HEK293 (cell line): ENCODE measurements at regions not wholly inside any gene's neighbourhood (a gene's known extent, or its start where the extent isn't known, plus 50 kb on each side); places are given as distances from the start of the nearest gene placed in this dataset.

Source experiments
- CTCF ChIA-PET: fragments of 350-600 bp; formaldehyde crosslinking; extraction: SDS; loops from one replicate; lab custom pipeline; 2021; ENCODE audit warnings: antibody characterized with exemption; lab: Yijun Ruan, JAX
- POLR2A ChIA-PET: fragments of 300-600 bp; formaldehyde crosslinking; extraction: SDS; loops from one replicate; lab custom pipeline; 2020; ENCODE audit warnings: antibody characterized with exemption, inconsistent platforms; lab: Yijun Ruan, JAX
- H3K27ac ChIP-seq: fragments of 200-500 bp; sonication (Bioruptor generic); 2 replicates; pipeline ENCODE4 v1.5.1; 2014; ENCODE audit warnings: low read depth, low read length, control low read depth, inconsistent platforms; ENCODE audit errors: extremely low read depth
- H3K36me3 ChIP-seq, 2 experiments: fragments of 200-500 bp in 1 of 2; sonication (Bioruptor generic) in 1 of 2; 1 replicate in 1 of 2; 2 replicates in 1 of 2; pipeline ENCODE4 v1.5.1; 2014 to 2017; ENCODE audit warnings: inconsistent platforms in 2 of 2, low read length in 2 of 2; ENCODE audit not compliant: control insufficient read depth in 2 of 2, insufficient read depth in 1 of 2
- H3K4me1 ChIP-seq: fragments of 200-500 bp; sonication (Bioruptor generic); 2 replicates; pipeline ENCODE4 v1.5.1; 2014; ENCODE audit warnings: mild to moderate bottlenecking, low read length, inconsistent platforms; ENCODE audit not compliant: control insufficient read depth, insufficient read depth
- H3K4me3 ChIP-seq: 2 replicates; pipeline ENCODE4 v1.5.1; 2011; ENCODE audit warnings: low read depth, mild to moderate bottlenecking, control low read depth, low read length, moderate library complexity
- H3K9me3 ChIP-seq: fragments of 200-500 bp; sonication (Bioruptor generic); 2 replicates; pipeline ENCODE4 v1.5.1; 2014; ENCODE audit warnings: low read depth, low read length, inconsistent platforms; ENCODE audit not compliant: control insufficient read depth, insufficient read depth
- GFI1B ChIP-seq: fragments of 450-650 bp; formaldehyde crosslinking; IDR thresholded peaks from 2 replicates; pipeline ENCODE4 v1.5.1; 2016; ENCODE audit warnings: missing biosample characterization, missing genetic modification characterization
- KLF8 ChIP-seq: fragments of 450-650 bp; formaldehyde crosslinking; IDR thresholded peaks from 2 replicates; pipeline ENCODE4 v1.5.1; 2016; ENCODE audit warnings: missing biosample characterization, missing genetic modification characterization
- OSR2 ChIP-seq: fragments of 450-650 bp; formaldehyde crosslinking; IDR thresholded peaks from 2 replicates; pipeline ENCODE4 v1.5.1; 2016; ENCODE audit warnings: missing biosample characterization, missing genetic modification characterization
- SCRT2 ChIP-seq: fragments of 450-650 bp; formaldehyde crosslinking; IDR thresholded peaks from 2 replicates; pipeline ENCODE4 v1.5.1; 2016; ENCODE audit warnings: missing biosample characterization, missing genetic modification characterization
- SP2 ChIP-seq: fragments of 450-650 bp; formaldehyde crosslinking; IDR thresholded peaks from 2 replicates; pipeline ENCODE4 v1.5.1; 2016; ENCODE audit warnings: missing biosample characterization, missing genetic modification characterization
- SP3 ChIP-seq: fragments of 450-650 bp; formaldehyde crosslinking; IDR thresholded peaks from 2 replicates; pipeline ENCODE4 v1.5.1; 2016; ENCODE audit warnings: missing biosample characterization, missing genetic modification characterization
- ZBTB17 ChIP-seq: fragments of 450-650 bp; formaldehyde crosslinking; IDR thresholded peaks from 2 replicates; pipeline ENCODE4 v1.5.1; 2016; ENCODE audit warnings: missing biosample characterization, missing genetic modification characterization
- ZFHX2 ChIP-seq: fragments of 450-650 bp; formaldehyde crosslinking; conservative IDR thresholded peaks from 2 replicates; pipeline ENCODE4 v1.5.1; 2016; ENCODE audit warnings: missing biosample characterization, missing genetic modification characterization
- ZFP69B ChIP-seq: fragments of 450-650 bp; formaldehyde crosslinking; IDR thresholded peaks from 2 replicates; pipeline ENCODE4 v1.5.1; 2016; ENCODE audit warnings: missing biosample characterization, missing genetic modification characterization
- ZNF202 ChIP-seq: fragments of 450-650 bp; formaldehyde crosslinking; IDR thresholded peaks from 2 replicates; pipeline ENCODE4 v1.5.1; 2016; ENCODE audit warnings: missing biosample characterization, missing genetic modification characterization, borderline replicate concordance
- ZNF302 ChIP-seq: fragments of 450-650 bp; formaldehyde crosslinking; IDR thresholded peaks from 2 replicates; pipeline ENCODE4 v1.5.1; 2016; ENCODE audit warnings: missing biosample characterization, missing genetic modification characterization, low read depth
- ZNF311 ChIP-seq: fragments of 450-650 bp; formaldehyde crosslinking; IDR thresholded peaks from 2 replicates; pipeline ENCODE4 v1.5.1; 2017; ENCODE audit warnings: missing biosample characterization, missing genetic modification characterization, borderline replicate concordance
- ZNF341 ChIP-seq: fragments of 450-650 bp; formaldehyde crosslinking; IDR thresholded peaks from 2 replicates; pipeline ENCODE4; 2016; ENCODE audit warnings: low read depth, missing biosample characterization, missing genetic modification characterization
- ZNF433 ChIP-seq: fragments of 450-650 bp; formaldehyde crosslinking; IDR thresholded peaks from 2 replicates; pipeline ENCODE4 v1.5.1; 2016; ENCODE audit warnings: missing biosample characterization, missing genetic modification characterization, low read depth
- ZNF501 ChIP-seq: fragments of 450-650 bp; formaldehyde crosslinking; IDR thresholded peaks from 2 replicates; pipeline ENCODE4 v1.5.1; 2016; ENCODE audit warnings: missing biosample characterization, missing genetic modification characterization
- ZNF558 ChIP-seq: fragments of 450-650 bp; formaldehyde crosslinking; IDR thresholded peaks from 2 replicates; pipeline ENCODE4 v1.5.1; 2016; ENCODE audit warnings: missing biosample characterization, missing genetic modification characterization
- ZNF561 ChIP-seq: fragments of 450-650 bp; IDR thresholded peaks from 2 replicates; pipeline ENCODE4 v1.5.1; 2018; ENCODE audit warnings: missing biosample characterization, missing genetic modification characterization, borderline replicate concordance
- ZNF596 ChIP-seq: fragments of 450-650 bp; IDR thresholded peaks from 2 replicates; pipeline ENCODE4 v1.5.0; 2018; ENCODE audit warnings: missing biosample characterization, mild to moderate bottlenecking, missing genetic modification characterization, moderate library complexity
- ZSCAN30 ChIP-seq: fragments of 450-650 bp; IDR thresholded peaks from 2 replicates; pipeline ENCODE4 v1.5.1; 2018; ENCODE audit warnings: missing biosample characterization, mild to moderate bottlenecking, missing genetic modification characterization, moderate library complexity
- TF ChIP-seq, protein P1 (sequence below): fragments of 450-650 bp; formaldehyde crosslinking; conservative IDR thresholded peaks from 2 replicates; pipeline ENCODE4 v1.5.1; 2016; ENCODE audit warnings: low read depth, missing biosample characterization, missing genetic modification characterization
- TF ChIP-seq, protein P2 (sequence below): IDR thresholded peaks from 2 replicates; pipeline ENCODE4 v1.6.1; 2011; ENCODE audit warnings: mild to moderate bottlenecking, low read depth, low read length, borderline replicate concordance
- TF ChIP-seq, protein P3 (sequence below): fragments of 450-650 bp; formaldehyde crosslinking; IDR thresholded peaks from 2 replicates; pipeline ENCODE4 v1.5.1; 2017; ENCODE audit warnings: missing biosample characterization, mild to moderate bottlenecking, missing genetic modification characterization, moderate library complexity
- TF ChIP-seq, protein P4 (sequence below): fragments of 450-650 bp; formaldehyde crosslinking; IDR thresholded peaks from 2 replicates; pipeline ENCODE4 v1.5.1; 2016; ENCODE audit warnings: missing biosample characterization, missing genetic modification characterization
- TF ChIP-seq, protein P5 (sequence below): fragments of 450-650 bp; formaldehyde crosslinking; IDR thresholded peaks from 2 replicates; pipeline ENCODE4 v1.5.1; 2016; ENCODE audit warnings: missing biosample characterization, missing genetic modification characterization, low read depth

DNA sequence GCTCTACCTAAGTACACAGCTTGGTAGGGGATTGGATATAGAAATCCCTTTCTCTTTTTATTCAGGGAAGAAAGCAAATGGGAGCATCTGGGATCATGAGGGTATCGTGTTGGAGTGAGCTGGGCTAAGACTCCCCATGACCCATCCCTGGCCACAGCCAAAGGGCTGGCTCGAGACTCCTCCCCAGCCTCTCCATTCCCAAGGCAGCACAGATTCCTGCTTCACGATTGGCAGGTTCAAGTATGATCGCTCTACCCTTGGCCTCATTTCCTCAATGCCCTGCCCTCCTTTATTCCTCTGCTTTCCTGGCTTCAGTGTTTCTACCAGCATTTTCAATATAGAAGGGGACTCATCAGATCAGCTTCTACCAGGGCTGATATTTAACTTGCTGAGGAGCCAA is 89.7 kb downstream of the ATP1A1 start:
- TF ChIP-seq, protein P1, sequence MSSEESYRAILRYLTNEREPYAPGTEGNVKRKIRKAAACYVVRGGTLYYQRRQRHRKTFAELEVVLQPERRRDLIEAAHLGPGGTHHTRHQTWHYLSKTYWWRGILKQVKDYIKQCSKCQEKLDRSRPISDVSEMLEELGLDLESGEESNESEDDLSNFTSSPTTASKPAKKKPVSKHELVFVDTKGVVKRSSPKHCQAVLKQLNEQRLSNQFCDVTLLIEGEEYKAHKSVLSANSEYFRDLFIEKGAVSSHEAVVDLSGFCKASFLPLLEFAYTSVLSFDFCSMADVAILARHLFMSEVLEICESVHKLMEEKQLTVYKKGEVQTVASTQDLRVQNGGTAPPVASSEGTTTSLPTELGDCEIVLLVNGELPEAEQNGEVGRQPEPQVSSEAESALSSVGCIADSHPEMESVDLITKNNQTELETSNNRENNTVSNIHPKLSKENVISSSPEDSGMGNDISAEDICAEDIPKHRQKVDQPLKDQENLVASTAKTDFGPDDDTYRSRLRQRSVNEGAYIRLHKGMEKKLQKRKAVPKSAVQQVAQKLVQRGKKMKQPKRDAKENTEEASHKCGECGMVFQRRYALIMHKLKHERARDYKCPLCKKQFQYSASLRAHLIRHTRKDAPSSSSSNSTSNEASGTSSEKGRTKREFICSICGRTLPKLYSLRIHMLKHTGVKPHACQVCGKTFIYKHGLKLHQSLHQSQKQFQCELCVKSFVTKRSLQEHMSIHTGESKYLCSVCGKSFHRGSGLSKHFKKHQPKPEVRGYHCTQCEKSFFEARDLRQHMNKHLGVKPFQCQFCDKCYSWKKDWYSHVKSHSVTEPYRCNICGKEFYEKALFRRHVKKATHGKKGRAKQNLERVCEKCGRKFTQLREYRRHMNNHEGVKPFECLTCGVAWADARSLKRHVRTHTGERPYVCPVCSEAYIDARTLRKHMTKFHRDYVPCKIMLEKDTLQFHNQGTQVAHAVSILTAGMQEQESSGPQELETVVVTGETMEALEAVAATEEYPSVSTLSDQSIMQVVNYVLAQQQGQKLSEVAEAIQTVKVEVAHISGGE, result no peak
- TF ChIP-seq ZNF311 (tag by site-specific recombination) (no peak), SP3 (no peak), OSR2 (no peak), GFI1B (tag by site-specific recombination) (no peak), ZFP69B (tag by site-specific recombination) (no peak), ZBTB17 (tag by site-specific recombination) (no peak), ZNF433 (tag by site-specific recombination) (no peak), ZNF341 (no peak), ZNF302 (tag by site-specific recombination) (no peak), KLF8 (tag by site-specific recombination) (no peak)
- TF ChIP-seq, protein P2, sequence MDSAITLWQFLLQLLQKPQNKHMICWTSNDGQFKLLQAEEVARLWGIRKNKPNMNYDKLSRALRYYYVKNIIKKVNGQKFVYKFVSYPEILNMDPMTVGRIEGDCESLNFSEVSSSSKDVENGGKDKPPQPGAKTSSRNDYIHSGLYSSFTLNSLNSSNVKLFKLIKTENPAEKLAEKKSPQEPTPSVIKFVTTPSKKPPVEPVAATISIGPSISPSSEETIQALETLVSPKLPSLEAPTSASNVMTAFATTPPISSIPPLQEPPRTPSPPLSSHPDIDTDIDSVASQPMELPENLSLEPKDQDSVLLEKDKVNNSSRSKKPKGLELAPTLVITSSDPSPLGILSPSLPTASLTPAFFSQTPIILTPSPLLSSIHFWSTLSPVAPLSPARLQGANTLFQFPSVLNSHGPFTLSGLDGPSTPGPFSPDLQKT, result no peak
- TF ChIP-seq, protein P3, sequence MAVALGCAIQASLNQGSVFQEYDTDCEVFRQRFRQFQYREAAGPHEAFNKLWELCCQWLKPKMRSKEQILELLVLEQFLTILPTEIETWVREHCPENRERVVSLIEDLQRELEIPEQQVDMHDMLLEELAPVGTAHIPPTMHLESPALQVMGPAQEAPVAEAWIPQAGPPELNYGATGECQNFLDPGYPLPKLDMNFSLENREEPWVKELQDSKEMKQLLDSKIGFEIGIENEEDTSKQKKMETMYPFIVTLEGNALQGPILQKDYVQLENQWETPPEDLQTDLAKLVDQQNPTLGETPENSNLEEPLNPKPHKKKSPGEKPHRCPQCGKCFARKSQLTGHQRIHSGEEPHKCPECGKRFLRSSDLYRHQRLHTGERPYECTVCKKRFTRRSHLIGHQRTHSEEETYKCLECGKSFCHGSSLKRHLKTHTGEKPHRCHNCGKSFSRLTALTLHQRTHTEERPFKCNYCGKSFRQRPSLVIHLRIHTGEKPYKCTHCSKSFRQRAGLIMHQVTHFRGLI (tag by site-specific recombination), result no peak
- TF ChIP-seq, protein P4, sequence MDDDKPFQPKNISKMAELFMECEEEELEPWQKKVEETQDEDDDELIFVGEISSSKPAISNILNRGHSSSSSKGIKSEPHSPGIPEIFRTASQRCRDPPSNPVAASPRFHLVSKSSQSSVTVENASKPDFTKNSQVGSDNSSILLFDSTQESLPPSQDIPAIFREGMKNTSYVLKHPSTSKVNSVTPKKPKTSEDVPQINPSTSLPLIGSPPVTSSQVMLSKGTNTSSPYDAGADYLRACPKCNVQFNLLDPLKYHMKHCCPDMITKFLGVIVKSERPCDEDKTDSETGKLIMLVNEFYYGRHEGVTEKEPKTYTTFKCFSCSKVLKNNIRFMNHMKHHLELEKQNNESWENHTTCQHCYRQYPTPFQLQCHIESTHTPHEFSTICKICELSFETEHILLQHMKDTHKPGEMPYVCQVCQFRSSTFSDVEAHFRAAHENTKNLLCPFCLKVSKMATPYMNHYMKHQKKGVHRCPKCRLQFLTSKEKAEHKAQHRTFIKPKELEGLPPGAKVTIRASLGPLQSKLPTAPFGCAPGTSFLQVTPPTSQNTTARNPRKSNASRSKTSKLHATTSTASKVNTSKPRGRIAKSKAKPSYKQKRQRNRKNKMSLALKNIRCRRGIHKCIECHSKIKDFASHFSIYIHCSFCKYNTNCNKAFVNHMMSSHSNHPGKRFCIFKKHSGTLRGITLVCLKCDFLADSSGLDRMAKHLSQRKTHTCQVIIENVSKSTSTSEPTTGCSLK (tag by site-specific recombination), result no peak
- Histone ChIP-seq H3K36me3 (no peaks in the 10 kb centered on the region), H3K4me3 (no peak overlapping the region), H3K4me1 (no peaks in the 10 kb centered on the region), H3K27ac (no peak overlapping the region), H3K9me3 (no peaks in the 10 kb centered on the region)
- POLR2A ChIA-PET, result no interaction called here
- CTCF ChIA-PET, result interaction anchor here (0.6 to 0.9 kb wide), 7 partner anchors 13 to 999 kb away, joined by 3 to 5 read pairs (median 3); no protein-coding TSS in a partner anchor

DNA sequence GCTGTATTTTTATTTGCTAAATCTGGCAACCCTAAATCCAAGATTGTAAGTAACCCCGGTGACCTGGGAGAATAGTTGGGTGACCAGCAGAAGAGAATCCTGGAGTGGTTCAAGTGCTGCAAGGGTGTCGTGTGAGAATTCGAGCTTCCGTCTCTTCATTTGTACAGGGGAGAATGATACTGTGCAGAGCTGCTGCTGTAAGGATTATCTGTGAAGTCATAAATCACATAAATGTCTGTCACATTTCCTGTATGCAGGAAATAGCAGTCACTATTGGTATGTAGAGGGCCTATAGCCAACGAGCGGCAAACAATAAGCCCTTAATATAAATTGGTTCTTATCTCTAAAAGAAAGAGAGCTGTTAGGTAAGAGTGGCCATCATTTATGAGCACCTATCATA is 90.7 kb downstream of the ATP1A1 start:
- ChIA-PET POLR2A (interaction anchor here (0.7 kb wide), 1 partner anchor 596 kb away, joined by 4 read pairs; no protein-coding TSS in a partner anchor), CTCF (interaction anchor here (0.7 to 0.8 kb wide), 2 partner anchors 20 to 32 kb away, joined by 3 to 5 read pairs; no protein-coding TSS in a partner anchor)
- no peak for TF ChIP-seq ZNF561 (tag by site-specific recombination)
- TF ChIP-seq, protein P2, result no peak
- TF ChIP-seq SP2 (tag by site-specific recombination), result no peak
- no peak for TF ChIP-seq SCRT2 (tag by site-specific recombination)
- no peak for TF ChIP-seq ZNF501
- TF ChIP-seq ZNF202 (tag by site-specific recombination), result no peak
- TF ChIP-seq ZSCAN30, result no peak
- TF ChIP-seq, protein P5, sequence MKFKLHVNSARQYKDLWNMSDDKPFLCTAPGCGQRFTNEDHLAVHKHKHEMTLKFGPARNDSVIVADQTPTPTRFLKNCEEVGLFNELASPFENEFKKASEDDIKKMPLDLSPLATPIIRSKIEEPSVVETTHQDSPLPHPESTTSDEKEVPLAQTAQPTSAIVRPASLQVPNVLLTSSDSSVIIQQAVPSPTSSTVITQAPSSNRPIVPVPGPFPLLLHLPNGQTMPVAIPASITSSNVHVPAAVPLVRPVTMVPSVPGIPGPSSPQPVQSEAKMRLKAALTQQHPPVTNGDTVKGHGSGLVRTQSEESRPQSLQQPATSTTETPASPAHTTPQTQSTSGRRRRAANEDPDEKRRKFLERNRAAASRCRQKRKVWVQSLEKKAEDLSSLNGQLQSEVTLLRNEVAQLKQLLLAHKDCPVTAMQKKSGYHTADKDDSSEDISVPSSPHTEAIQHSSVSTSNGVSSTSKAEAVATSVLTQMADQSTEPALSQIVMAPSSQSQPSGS (tag by site-specific recombination), result no peak
- no peak for TF ChIP-seq ZNF596 (tag by site-specific recombination)
- TF ChIP-seq ZNF558 (tag by site-specific recombination), result no peak
- no peak for TF ChIP-seq ZFHX2 (tag by site-specific recombination)

More for the DNA sequence above, 90.7 kb downstream of the ATP1A1 start:
- H3K27ac ChIP-seq, result no peak overlapping the region
- no peaks in the 10 kb centered on the region for H3K9me3 ChIP-seq
- H3K4me3 ChIP-seq, result no peak overlapping the region
- no peaks in the 10 kb centered on the region for H3K4me1 ChIP-seq
- no peaks in the 10 kb centered on the region for H3K36me3 ChIP-seq
